Retinal pigment epithelial cell (primary cell): ENCODE measurements at regions not wholly inside any gene's neighbourhood (a gene's known extent, or its start where the extent isn't known, plus 50 kb on each side); places are given as distances from the start of the nearest gene placed in this dataset.

ENCODE experiments used
- DNase-seq: peaks from one replicate; pipeline ENCODE4 v3.0.0-alpha.2; 2010; ENCODE audit warnings: low read depth
- H3K4me3 ChIP-seq: 2 replicates; pipeline ENCODE4 v1.5.1; 2011; ENCODE audit warnings: mild to moderate bottlenecking, low read length, control low read depth, moderate library complexity
- CTCF ChIP-seq: conservative IDR thresholded peaks from 2 replicates; pipeline ENCODE4 v1.5.1; 2011; ENCODE audit warnings: low read depth, low read length, control low read depth, inconsistent platforms

GRCh38 chr22:25353516-25354445 is 134.3 kb downstream of the CRYBB2 start:
- DNase-seq: no peak
- no peak for TF ChIP-seq CTCF
- H3K4me3 ChIP-seq: no peak overlapping the region

- DNase-seq: no peak
- no peak overlapping the region for H3K4me3 ChIP-seq
- TF ChIP-seq CTCF: no peak
Measured at GRCh38 chr22:25354456-25354855, 135.0 kb downstream of the CRYBB2 start.

GRCh38 chr22:25357132-25357455 is 137.7 kb downstream of the CRYBB2 start:
- TF ChIP-seq CTCF: no peak
- no peak for DNase-seq
- H3K4me3 ChIP-seq: no peak overlapping the region

- TF ChIP-seq CTCF: no peak
- H3K4me3 ChIP-seq: no peak overlapping the region
- no peak for DNase-seq
Measured at GRCh38 chr22:25357606-25358420, 138.4 kb downstream of the CRYBB2 start.

GRCh38 chr22:25358421-25359170 is 139.2 kb downstream of the CRYBB2 start:
- no peak overlapping the region for H3K4me3 ChIP-seq
- no peak for TF ChIP-seq CTCF
- no peak for DNase-seq

GRCh38 chr22:25359601-25360261 is 140.3 kb downstream of the CRYBB2 start:
- no peak for TF ChIP-seq CTCF
- DNase-seq: no peak
- H3K4me3 ChIP-seq: no peak overlapping the region
